H1 (cell line): ENCODE measurements at regions not wholly inside any gene's neighbourhood (a gene's known extent, or its start where the extent isn't known, plus 50 kb on each side); places are given as distances from the start of the nearest gene placed in this dataset.

Experiments used
- CTCF ChIP-seq, 3 experiments: IDR thresholded peaks; 1 replicate in 2 of 3; 2 replicates in 1 of 3; pipeline versions ENCODE4 v1.5.1 to v1.6.1; 2011; ENCODE audit warnings: low read length in 3 of 3, mild to moderate bottlenecking in 3 of 3, inconsistent platforms in 2 of 3, low read depth in 1 of 3, moderate library complexity in 1 of 3; ENCODE audit not compliant: insufficient read depth in 1 of 3; ENCODE audit errors: control extremely low read depth in 1 of 3
- TEAD4 ChIP-seq: IDR thresholded peaks from 2 replicates; pipeline ENCODE4 v1.6.1; 2012; ENCODE audit warnings: low read depth, low read length, inconsistent platforms, mixed read lengths

GRCh38 chr22:47965896-47966295 is 1203.4 kb downstream of the TBC1D22A start:
- TF ChIP-seq CTCF (IDR thresholded peaks at IDR 0.05; ENCODE audit: control extremely low read depth in 1 of 3, insufficient read depth in 1 of 3, low read depth in 1 of 3, low read length in 3 of 3): no peak
- no peak for TF ChIP-seq TEAD4
